CD4-positive, alpha-beta T cell treated with Interleukin-4 for 4 hours (primary cell): ENCODE measurements at regions not wholly inside any gene's neighbourhood (a gene's known extent, or its start where the extent isn't known, plus 50 kb on each side); places are given as distances from the start of the nearest gene placed in this dataset.
"Not testable (repeated sequence)": the region's sequence is repeated elsewhere in the genome, so short reads cannot be mapped to it uniquely, and the experiment has no call there.

ENCODE experiments used
- DNase-seq: peaks from one replicate; pipeline ENCODE4 v3.0.0-alpha.2; 2020

- DNase-seq = peak; percentile 54
These were observed 668.0 kb upstream of the LCORL start for GRCh38 chr4:18689308-18690115.

DNA sequence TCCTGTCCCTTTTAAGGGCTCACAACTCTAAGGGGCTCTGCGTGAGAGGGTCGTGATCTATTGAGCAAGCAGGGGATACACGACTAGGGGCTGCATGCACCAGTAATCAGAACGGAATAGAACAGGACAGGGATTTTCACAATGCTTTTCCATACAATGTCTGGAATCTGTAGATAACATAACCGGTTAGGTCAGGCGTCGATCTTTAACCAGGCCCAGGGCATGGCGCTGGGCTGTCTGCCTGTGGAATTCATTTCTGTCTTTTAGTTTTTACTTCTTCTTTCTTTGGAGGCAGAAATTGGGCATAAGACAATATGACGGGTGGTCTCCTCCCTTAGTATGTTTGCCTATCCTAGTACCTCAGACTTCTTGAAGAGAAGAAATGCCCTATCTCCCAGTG is 666.8 kb upstream of the LCORL start:
- not testable (repeated sequence) for DNase-seq

DNA sequence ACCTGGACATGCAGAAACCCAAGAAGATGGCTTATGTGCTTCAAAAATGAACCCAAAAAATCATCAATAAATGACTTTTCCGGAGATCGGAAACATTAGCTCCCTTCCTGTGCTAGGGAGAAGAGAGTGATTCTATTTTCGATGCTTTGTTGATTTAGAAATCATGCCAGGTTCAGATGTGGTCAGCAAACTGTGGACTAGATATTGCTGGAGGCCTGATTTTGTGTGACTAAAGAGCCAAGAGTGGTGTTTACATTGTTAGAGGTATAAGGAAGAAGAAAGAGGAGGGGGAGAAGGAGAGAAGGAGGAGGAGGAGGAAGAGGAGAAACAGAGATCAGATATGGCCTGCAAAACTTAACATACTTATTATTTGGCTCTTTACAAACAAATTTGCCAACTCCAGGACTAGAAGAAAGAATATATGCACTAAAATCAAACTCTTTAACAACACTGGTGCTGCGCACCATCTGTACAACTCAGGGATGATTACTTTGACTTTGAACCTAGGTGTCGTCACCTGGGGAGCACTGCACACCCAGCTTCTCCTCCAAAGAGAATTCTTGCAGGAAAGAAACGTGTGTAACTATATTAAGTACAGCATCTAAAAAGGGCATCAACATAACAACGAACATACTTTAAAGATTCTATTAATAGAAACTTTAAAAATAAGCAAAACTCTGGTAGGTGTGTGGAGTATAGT is 664.9 kb upstream of the LCORL start:
- no peak for DNase-seq

GRCh38 chr4:18684932-18685331 is 663.4 kb upstream of the LCORL start:
- DNase-seq = no peak

DNA sequence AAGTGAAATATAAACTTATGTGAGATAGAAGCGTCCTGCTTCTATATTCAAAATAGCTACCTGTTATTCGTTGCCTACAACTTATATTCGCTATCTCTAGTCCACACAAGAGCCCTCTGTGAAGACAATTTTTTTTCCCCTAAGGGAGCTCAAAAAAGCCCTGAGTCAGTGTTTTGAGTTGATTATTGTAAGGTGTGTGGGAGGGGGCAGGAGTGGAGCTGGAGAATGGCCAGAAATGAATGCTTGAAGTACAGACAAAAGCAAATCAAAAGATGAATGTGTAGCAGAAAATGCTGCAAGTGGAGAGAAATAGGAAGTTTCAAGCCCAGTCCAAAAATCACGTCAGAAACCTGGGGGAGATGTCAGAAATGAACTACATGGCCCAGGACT is 655.0 kb upstream of the LCORL start:
- no peak for DNase-seq

DNA sequence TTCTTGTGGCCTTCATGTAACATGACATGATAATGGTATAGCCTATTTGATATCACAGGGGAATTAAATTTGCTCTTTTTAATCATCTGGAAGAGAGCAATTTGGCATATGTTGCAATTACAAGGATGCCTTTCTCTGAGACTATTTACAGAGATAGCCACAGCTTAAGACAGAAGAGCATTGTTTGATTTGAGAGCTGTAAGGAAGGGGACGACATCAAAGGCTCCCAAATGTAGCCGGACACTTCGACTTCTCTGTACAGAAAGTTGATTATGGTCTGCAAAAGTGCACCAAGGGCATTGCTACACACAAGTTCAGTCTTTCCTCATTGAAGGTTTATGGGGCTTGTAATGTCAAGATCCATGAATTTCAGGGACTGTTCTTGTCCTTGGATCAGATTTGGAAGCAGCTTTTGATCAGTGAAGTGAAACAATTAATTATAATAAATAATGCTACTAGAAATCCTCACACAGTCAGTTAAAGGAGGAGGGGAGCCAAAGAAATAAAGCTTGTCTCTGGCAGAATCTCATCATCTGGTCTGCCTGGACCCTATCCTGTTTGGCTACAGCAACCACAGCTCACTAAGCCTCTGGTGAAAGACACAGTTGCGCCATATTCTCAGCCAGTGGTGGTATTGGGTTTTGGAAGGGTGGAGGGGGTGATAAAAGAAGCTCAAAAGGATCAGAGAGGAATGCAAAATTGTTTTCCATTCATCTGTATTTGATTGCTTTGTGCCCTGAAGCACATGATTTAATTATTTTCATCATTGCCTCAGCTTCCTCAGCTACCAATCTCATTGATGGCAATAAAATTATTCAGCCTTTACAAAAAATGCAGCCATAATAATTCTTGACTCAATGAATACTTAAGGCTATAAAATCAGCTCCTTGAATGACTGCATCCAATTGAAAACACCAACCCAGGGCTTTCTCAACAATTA is 654.3 kb upstream of the LCORL start:
- no peak for DNase-seq

- DNase-seq = no peak
These were observed 648.5 kb upstream of the LCORL start for GRCh38 chr4:18670034-18670433.

- no peak for DNase-seq
These were observed 647.8 kb upstream of the LCORL start for GRCh38 chr4:18669390-18669789.

- DNase-seq = no peak
These were observed 644.8 kb upstream of the LCORL start for GRCh38 chr4:18666322-18666721.

- DNase-seq = no peak
These were observed 642.6 kb upstream of the LCORL start for GRCh38 chr4:18664171-18664570.

- DNase-seq = no peak
These were observed 623.8 kb upstream of the LCORL start for GRCh38 chr4:18645351-18645750.

DNA sequence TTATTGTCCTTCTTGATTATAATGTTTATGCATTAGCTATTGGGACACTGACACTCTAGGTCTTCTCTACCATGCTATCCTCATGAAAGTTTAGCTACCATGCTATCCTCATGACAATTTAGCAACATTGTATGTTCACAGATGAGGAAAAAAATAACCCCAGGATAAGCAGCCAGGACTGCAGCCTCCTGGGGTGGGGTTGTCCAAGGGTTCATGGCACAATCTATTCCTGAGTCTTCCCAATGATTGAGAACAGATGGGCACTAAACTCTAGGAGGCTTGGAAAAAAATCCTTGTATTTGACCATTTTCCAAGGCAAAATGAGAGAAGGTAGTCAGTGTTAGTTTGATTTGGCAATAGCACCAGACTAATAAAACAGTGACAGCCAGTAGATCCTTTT is 619.8 kb upstream of the LCORL start:
- no peak for DNase-seq

- DNase-seq = no peak
These were observed 616.5 kb upstream of the LCORL start for GRCh38 chr4:18638031-18638430.

- no peak for DNase-seq
These were observed 614.5 kb upstream of the LCORL start for GRCh38 chr4:18636001-18636585.

GRCh38 chr4:18635531-18635930 is 614.0 kb upstream of the LCORL start:
- DNase-seq = no peak

DNA sequence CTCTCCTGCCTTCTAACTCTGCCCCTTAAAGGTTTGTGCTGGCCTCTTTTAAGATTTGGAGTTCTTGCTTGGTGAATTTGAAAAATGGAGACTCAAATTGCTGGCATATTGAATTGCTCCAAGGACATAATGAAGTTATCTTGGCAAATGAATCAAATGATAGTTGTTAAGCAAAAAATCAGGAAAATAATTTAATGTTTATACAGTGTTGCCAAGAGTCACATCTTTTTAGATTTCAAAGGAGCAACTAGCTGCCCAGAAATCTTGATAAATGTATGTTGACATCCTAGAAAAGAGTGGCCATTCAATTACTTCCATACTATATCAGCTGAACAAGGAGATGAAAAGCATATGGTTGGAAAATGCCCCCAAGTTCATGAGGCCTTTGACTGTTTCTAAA is 610.0 kb upstream of the LCORL start:
- DNase-seq = no peak

GRCh38 chr4:18630218-18631110 is 608.9 kb upstream of the LCORL start:
- DNase-seq = no peak

GRCh38 chr4:18627447-18628005 is 606.0 kb upstream of the LCORL start:
- DNase-seq = no peak

- DNase-seq = no peak
These were observed 605.4 kb upstream of the LCORL start for GRCh38 chr4:18626996-18627395.

DNA sequence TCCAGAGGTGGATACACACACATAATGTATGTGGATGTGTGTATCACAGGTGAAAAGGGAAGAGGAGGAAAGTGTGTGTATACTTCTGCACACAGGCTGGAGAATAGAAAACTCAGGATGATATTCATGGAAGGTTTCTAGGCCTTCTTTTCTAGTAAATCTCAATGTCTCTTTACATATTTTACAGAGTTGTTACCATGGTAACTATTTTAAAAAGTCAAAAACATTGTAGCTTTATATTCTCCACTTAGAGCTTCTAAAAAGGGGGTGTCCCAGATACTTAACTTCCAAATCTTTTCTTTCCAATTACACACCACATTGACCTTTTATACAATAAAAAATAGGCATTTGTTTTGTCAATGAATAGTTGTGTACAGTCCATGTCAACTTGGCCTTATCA is 604.8 kb upstream of the LCORL start:
- DNase-seq = no peak

DNA sequence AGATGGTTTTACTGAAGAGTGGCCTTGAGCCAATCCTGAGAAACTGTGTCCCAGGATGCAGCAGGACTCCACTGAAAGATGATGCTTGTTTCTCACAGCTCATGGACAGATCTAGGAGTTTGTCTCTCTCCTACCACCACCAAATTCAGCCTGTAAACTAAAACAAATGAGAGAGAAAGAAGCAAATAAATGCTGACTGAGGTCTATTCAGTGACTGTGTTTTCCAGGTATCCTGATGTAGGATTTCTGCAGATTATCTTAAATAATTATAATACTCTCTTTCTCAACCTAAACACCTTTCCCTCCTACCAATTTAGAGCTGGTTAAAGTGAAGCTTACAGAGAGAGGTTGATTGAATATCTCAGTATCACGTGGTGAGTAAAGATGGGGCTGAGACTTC is 599.6 kb upstream of the LCORL start:
- DNase-seq = no peak

DNA sequence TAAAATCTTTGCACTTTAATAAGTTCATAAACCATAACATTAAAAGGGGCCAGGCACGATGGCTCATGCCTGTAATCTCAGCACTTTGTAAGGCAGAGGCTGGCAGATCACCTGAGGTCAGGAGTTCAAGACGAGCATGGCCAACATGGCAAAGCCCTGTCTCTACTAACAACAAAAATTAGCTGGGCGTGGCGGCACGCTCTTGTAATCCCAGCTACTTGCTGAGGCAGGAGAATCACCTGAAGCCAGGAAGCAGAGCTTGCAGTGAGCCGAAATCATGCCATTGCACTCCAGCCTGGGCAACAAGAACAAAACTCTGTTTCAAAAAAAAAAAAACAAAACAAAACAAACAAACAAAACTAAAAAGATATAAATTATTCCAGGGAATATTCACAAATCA is 595.2 kb upstream of the LCORL start:
- DNase-seq = no peak
